ENCODE measurements at regions not wholly inside any gene's neighbourhood (a gene's known extent, or its start where the extent isn't known, plus 50 kb on each side); places are given as distances from the start of the nearest gene placed in this dataset.
"Not testable (repeated sequence)": the region's sequence is repeated elsewhere in the genome, so short reads cannot be mapped to it uniquely, and the experiment has no call there.

DNA sequence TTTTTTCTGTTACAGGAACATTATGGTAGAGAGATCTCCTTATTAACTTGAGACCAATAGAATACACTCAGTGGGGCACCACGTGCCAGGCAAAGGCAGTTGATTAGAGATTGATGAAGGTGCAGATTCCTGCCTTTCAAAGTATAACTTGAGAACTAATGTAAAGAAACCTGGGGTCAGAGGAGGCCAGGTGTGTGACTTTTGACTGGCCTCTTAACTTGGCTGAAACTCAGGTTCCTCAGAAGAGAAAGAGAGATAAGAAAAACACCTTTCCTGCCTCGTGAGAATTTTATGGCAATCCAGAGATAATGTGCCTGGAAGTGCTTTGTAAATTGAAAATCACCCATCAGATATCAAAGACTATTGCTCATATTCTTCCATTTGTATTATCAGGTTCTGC, 110.7 kb upstream of the GZMB start:
- no peak for DNase-seq (ENCODE audit: low read depth in 2 of 2)

DNA sequence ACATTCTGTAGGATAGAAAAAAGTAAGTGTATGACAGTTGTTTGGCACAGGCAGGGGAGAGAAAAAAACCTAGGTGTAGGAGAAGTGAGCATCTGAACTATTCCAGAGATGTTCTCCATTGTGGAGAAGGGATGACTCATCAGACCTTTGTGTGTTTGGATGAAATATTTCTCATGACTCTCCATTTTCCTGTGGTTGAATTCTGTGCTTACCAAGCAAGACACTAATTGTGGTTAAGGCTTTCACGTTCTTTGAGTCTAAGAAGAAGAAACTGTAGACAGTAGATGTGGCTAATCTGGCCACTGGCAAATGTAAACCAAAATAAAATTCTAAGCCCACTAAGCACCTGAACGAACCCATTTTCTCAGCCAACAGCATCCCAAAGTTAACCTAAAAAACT, 107.9 kb upstream of the GZMB start:
- no peak for DNase-seq (ENCODE audit: low read depth in 2 of 2)

DNA sequence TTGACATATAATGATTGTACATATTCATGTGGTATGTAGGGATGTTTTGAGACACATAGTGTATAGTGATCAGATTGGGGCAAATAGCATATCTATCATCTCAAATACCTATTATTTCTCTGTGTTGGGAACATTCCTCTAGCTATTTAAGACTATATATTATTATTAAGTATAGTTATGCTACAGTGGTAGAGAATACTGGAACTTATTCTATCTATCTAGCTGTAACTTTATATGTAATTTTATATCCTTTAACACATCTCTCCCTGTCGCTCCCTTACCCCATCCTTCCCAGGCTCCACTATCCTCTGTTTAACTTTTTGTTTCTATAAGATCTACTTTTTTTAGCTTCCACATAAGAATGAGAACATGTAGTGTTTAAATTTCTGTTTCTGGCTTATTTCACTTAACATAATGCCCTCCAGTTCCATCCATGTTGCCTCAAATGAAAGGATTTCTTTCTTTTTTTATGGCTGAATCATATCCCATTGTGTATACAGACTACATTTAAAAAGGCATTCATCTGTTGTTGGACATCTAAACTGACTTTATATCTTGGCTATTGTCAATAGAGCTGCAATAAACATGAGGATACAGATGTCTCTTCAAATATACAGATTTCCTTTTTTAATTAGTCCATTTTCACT, 102.1 kb upstream of the GZMB start:
- no peak for DNase-seq (ENCODE audit: low read depth in 2 of 2)

DNA sequence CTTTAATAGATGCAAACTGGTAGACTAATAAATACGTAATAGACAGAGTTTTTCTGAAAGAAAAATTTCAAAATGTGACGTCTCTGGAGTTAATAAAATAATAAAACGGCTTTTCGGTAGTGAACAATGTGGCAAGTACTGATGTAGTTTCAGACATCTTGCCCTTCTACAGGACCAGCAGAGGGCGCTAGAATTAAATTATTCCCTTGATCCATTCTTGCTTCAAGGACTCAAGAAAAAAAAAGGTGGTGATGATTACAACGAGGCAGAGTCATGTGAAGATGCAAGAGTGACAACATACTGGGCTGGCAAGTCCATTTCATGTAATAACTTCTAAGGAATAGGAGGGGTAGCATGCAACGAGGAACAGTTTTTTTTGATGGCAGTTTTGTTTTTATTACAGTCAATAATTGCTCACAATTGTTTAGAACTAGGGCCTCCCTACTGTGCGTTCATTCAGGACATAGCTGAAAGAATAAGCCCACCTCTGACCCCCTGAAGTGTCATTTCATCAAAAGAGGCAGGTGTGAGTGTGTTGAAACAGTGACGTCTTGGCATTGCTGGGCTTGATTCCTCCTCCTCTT, 101.0 kb upstream of the GZMB start:
- DNase-seq (ENCODE audit: low read depth in 2 of 2) = peak in 1 of 2 donors; percentile 4

DNA sequence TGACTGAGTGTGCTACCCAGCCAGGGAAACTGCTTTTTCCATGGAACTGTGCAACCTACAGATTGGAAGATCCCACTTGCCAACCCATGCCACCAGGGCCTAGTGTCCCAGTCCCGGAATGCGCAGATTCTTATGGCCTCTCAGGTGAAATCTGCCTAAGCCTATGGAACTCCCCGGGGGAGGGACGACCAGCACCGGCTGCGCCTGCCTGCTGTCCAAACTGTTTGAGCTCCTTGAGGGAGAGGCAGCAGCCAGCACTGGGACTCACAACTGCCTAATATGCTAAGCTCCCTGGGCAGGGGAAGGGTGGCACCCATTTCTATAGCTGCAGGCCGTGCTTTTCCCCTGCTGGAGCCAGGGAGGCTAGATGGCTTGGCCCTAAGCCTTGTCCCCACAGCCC, 92.5 kb upstream of the GZMB start:
- no peak for DNase-seq (ENCODE audit: low read depth in 2 of 2)

DNA sequence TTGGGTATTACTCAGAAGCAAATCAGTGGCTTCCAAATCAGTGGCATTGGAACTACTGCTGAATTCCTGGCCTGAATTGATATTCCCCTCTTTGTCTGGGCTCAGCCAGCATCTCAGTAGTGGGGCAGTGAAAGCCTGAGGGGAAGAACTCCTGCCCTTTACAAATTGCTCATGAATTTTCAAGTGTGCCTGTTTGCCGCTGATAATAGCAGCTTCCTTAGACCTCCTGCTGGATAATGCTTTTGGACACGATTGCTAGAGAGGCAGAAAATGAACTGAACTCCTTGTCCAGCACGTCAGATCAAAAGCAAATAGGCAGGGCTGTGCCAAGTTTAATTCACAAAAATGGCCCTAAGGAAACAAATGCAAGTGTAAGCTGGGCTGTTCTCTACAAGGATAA, 91.3 kb upstream of the GZMB start:
- DNase-seq (ENCODE audit: low read depth in 2 of 2) = no peak

DNA sequence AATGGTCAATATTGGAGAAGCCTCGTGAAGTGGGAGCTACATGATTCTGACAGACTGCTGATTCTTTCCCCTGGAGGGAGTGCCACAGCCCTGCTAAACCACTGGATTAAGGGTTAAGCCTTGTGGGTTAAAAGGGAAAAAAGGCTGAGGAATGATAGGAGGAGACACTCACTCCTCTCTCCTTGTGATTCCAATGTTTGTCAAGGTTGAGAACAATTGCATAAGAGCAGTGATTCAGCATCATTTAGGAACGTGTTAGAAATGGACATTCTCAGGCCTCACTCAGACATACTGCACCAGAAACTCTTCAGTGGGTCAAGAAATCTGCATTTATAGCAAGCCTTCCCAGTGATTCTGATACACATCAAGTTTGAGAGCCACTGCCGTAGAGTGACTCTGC, 87.8 kb upstream of the GZMB start:
- no peak for DNase-seq (ENCODE audit: low read depth in 2 of 2)

DNA sequence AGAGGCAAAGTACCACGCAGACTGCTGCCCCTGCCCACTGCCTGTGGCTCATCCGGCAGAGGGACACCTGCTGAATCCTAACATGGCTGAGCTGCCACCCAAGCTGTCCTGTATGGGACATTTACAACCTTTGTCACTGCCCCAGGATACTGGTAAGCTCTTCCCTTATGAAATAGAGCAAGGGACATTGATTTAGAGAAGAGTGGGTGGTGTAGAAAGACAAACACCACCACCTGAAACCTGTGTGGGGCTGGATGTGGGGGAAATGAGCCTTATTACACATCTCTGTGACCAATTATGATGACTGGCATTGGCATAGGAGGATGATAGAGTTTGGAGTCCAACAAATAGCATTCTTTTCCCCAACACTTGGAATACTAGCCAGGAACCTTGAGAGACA, 81.2 kb upstream of the GZMB start:
- DNase-seq (ENCODE audit: low read depth in 2 of 2) = no peak

DNA sequence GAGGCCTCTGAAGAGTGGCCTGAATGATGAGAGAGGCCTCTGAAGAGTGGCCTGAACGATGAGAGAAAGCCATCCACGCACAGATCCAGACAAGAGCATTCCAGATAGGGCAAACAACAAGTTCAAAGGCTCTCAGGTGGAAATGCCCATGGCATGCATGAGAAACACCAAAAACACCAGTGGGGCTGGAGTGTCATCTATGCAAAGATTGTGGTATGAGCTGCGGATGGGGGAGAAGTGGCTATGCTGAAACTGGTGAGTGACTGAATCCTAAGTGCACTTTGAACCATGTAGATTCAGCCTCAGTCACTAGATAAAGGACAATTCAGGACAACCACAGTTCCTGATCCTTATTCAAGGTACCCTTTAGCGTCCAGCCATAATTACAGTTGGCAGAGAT, 79.4 kb upstream of the GZMB start:
- no peak for DNase-seq (ENCODE audit: low read depth in 2 of 2)

DNA sequence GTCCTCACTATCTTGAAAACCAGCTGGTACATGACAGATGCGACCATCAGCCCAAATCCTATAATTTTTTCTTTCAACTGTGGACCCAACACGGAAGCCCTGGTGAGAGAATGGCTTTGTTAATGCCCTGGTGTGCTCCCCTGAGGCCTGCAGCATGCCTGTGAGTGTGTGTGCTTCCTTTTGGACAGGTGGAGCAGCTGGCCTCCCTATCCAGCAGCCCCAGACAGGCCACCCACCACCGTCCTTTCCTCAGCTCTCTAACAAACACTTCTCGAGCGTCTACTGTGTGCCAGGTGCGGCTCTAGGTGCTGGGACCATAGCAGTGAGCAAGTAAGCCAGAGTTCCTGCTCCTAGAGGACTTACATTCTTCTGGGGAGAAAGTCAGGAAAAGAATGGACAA, 78.9 kb upstream of the GZMB start:
- DNase-seq (ENCODE audit: low read depth in 2 of 2) = no peak

DNA sequence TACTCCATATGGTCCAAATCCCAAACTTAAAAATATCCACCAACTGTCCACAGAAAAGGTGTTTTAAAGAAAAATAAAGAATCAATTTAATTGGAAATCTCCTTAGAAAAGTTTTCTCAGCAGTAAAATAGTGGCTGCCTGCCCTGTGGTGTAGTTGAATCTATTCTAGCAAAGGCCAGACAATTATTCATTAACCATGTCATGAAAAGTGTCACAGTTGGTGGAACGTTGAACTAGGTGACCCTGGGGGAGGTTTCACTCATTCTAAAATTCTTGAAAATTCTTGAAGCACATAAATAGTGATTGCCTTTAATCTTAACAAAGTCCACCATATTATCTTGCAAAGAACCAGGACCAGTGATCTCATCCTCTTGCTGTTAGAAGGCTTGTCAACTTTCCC, 78.4 kb upstream of the GZMB start:
- no peak for DNase-seq (ENCODE audit: low read depth in 2 of 2)

DNA sequence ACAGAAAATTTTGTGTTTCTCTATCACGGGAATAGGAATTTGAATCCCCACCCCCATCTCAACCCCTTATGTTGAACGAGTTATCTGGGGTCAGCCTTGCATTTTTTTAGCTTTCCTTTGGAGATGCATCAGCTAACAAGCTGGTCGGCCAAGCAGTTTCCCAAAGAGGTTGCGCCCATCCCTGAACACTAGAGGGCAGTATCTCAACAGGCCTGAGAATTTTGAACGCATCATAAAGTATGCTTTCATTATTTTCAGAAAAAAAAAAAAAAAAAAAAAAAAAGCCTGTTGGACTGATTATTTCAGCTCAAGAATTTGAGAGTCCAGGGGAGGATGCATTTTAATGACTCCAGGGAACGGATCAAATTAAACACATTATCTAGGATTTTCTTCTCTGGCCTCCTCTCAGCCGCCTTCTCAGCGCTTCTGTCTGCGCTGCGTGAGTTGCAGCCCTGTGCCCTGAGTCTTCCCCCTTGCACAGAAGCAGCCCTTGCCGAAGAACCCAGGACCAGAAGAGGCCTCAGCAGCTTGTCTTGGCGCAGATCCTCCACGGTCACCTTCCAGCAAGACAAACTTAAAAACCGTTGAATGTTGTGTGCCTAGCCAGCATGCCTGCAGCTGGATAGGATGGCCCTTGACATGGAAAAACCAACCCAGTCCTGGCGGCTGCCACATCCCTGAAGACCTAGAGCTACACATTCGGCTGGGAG, 76.6 kb upstream of the GZMB start:
- peak in 1 of 2 donors; percentile 26 for DNase-seq (ENCODE audit: low read depth in 2 of 2)

DNA sequence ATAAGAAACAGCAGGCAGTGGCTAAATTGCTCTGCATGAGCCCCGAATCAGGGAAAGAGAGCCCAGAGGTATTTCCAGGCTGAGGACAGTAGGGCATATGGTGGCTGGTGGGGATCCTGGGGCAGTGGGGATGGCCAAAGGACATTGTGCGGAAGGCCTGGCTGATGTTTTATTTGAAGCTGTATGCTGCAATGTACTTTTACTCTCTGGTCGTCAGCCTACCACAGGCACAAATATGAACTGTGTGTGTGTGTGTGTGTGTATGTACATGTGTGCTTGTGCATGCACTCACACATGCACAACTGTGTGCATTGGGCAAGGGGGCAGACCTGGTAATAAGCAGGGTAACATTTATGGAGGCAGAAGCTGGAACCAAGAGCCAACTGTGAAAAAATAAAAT, 74.7 kb upstream of the GZMB start:
- DNase-seq (ENCODE audit: low read depth in 2 of 2) = no peak

DNA sequence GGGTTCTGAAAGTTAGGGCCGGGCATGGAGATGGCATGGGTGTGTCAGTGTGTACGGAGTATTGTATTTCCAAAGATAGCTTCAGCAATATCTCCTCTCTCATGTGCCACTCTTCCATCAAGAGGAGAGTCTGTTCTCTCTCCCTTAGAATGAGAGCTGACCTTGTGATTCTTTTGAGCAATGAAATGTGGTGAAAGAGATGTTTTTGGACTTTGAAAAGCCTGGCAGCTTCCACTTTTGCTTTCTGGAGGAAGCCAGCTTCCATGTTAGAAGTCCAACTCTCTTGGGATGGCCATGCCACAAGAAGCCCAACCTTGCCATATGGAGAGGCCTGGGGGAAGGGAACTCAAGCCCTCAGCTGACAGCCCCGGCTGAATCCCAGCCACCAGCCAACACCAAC, 72.4 kb upstream of the GZMB start:
- no peak for DNase-seq (ENCODE audit: low read depth in 2 of 2)

DNA sequence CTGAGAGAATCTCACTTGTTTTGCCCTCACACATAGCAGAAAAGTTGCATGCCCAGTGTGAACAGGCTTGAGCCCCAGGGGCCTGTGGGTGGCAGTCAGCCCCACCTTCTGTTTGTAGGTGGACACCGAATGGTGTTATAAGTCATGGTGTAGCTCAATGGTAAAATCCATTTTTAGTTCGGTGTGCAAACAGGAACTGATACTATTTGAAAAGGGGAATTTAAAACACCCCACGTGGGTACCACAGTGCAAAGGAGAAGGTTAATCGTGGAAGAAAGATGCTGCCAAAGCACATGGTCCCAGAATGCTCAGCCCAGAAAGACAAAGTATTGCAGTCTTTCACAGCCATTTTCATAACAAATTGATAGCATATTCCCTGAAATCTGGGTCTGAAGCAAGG, 71.8 kb upstream of the GZMB start:
- no peak for DNase-seq (ENCODE audit: low read depth in 2 of 2)

DNA sequence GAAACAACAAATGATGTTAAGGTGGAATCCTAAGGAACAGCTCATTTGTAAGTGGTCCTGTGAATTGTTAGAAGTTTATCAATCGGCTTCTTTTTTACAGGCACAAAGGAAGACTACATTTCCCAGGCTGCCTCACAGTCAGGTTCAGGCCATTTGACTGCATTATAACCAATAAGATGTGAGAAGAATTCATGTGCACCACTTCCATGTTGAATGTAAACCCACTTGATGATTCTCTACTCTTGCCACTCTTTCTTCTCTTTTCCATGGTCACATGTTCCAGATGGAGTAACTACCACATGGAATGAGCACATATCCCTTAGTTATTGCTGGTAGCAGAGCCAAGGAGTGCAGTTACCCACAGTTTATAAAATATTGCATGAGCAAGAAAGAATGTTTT, 67.1 kb upstream of the GZMB start:
- no peak for DNase-seq (ENCODE audit: low read depth in 2 of 2)

DNA sequence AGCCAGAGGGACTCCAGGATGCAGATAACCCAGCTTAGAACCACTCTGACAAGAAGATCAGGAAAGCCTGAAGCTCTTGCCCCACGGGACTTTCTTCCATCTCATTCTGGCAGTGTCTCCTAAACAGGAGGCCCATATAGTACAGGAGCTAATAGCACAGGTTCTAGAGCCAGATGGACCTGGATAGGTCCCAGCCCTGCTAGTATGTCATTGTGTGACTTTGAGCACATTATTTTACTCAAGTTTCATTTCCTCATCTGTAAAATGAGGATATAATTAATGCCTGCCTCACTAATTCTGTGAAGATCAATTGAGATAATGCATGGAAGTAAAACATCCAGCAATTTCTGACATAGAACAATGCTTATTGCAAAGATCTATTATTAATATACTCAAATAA, 66.5 kb upstream of the GZMB start:
- no peak for DNase-seq (ENCODE audit: low read depth in 2 of 2)

DNA sequence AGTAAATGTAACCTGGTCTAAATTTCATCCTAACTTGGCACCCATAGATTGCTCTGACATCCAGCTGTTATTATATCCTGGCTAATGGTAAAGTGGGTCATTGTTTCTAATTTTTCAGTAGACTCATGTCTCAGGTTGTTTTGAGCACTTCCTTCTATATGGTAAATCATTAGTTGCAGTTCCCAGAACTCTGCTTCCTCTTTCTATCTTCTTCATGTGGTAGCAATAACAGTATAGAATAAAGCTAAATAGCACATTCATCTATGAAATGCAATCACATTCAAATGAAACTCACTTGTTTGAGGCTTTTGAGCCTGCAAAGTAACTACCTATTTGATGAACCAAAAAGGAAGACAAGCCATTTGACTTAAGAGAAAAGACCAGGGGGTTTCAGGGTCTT, 65.1 kb upstream of the GZMB start:
- DNase-seq (ENCODE audit: low read depth in 2 of 2) = no peak

DNA sequence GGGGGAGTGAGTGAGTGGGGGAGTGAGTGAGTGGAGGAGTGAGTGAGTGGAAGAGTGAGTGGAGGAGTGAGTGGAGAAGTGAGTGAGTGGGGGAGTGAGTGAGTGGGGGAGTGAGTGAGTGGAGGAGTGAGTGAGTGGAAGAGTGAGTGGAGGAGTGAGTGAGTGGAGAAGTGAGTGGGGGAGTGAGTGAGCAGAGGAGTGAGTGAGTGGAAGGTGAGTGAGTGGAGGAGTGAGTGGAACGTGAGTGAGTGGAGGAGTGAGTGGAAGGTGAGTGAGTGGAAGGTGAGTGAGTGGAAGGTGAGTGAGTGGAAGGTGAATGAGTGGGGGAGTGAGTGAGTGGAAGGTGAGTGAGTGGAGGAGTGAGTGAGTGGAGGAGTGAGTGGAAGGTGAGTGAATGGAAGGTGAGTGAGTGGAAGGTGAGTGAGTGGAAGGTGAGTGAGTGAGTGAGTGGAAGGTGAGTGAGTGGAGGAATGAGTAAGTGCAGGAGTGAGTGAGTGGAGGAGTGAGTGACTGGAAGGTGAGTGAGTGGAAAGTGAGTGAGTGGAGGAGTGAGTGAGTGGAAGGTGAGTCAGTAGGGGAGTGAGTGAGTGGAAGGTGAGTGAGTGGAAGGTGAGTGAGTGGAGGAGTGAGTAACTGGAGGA, 62.4 kb upstream of the GZMB start:
- not testable (repeated sequence) for DNase-seq (ENCODE audit: low read depth in 2 of 2)

DNA sequence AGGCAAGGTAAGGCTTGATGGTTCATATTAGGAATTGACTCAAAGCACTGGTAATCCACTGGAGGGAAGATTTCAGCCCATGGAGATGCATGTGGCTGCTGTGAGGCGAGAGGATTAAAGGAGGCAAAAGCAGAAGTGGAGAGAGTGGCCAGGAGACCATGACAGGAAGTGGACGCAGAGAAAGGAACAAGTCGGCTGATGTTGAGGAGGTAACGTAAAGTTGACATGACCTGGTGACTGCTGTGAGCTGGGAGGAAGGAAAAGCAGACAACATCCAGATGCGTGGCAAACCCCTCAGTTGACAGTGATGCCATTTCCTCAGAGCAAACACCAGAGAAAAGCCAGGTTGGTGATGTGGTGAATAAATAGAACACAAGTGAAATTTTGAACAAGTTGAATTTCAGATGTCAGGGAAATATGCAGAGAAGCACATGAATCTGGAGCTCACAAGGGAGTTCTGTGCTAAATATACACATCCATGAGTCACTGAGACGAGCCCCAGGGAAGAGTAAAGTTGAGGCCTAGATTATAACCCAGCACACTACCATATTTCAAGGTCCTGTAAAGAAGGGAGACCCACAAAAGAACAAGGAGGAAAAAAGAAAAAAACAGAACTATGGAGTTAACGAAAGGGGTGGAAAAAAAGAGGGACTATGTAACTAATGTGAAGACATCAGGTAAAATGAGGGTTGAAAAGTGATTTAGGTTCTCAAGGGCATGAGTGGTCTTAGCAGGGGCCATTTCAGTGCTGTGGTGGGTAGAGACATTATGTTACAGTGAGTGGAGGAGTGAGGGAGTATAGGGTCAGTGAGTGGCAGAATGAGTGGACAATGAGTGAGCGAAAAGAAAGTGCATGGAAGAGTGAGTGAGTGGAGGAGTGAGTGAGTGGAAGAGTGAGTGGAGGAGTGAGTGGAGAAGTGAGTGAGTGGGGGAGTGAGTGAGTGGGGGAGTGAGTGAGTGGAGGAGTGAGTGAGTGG, 61.6 kb upstream of the GZMB start:
- DNase-seq (ENCODE audit: low read depth in 2 of 2) = no peak

DNA sequence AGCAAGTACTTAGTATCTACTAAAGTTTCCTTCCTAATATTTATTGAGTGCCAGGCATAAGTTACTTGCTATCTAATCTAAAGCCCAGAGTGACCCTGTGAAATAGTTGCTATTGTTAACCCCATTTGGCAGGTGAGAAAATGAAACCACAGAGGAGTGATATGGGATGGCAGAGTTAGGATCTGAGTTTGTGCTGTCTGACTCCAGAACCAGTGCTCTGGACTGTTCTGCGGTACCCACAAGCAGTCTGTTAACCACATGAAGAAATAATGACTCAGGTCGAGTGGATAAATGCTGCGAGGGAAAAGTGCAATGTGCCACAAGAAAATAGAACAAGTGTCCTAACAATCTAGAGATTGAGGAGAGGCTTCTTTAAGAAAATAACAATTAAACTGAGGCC, 60.7 kb upstream of the GZMB start:
- DNase-seq (ENCODE audit: low read depth in 2 of 2) = no peak

DNA sequence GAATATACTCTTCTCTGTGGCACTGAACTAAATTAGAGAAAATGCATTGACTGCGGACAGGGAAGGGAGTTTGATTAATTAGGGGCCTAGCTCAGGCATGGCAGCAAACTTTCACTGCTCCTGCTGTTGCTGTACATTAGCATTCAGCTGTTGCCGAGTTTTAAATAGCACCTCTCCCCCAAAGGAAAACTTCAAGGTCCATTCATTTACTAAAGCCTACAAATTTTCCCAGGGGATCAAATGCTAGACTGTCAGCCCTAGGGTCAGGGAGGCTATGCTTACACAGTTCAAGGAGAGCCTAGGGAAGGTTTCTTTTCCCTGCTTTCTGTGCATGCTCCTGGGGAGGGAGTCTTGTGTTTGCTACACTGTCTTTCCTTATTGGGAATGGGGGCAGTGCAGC, 60.0 kb upstream of the GZMB start:
- no peak for DNase-seq (ENCODE audit: low read depth in 2 of 2)

All from stimulated activated CD8-positive, alpha-beta memory T cell treated with anti-CD3 and anti-CD28 coated beads, Interleukin-2, amount 100 ng/mL, for 1 hour (primary cell).